HCT116 (cell line): ENCODE measurements at regions not wholly inside any gene's neighbourhood (a gene's known extent, or its start where the extent isn't known, plus 50 kb on each side); places are given as distances from the start of the nearest gene placed in this dataset.

Experiments
- CEBPB ChIP-seq: IDR thresholded peaks from 2 replicates; pipeline ENCODE4 v1.6.1; 2012; ENCODE audit warnings: low read depth
- EGR1 ChIP-seq: IDR thresholded peaks from 2 replicates; pipeline ENCODE4 v1.6.1; 2012; ENCODE audit warnings: low read depth
- EZH2 ChIP-seq: fragments of 200-600 bp; sonication (generic); IDR thresholded peaks from 2 replicates; pipeline ENCODE4 v1.6.1; 2017; ENCODE audit warnings: antibody characterized with exemption, mixed run types
- EZH2phosphoT487 ChIP-seq: fragments of 200-600 bp; IDR thresholded peaks from 2 replicates; pipeline ENCODE4 v1.6.1; 2018; ENCODE audit warnings: antibody characterized with exemption, borderline replicate concordance
- POLR2A ChIP-seq: IDR thresholded peaks from 2 replicates; pipeline ENCODE4 v1.7.0; 2011; ENCODE audit warnings: borderline replicate concordance; ENCODE audit not compliant: insufficient read depth, insufficient read length; ENCODE audit errors: extremely low read depth
- SIN3A ChIP-seq: IDR thresholded peaks from 2 replicates; pipeline ENCODE4 v1.6.1; 2012; ENCODE audit warnings: low read depth
- SRF ChIP-seq: IDR thresholded peaks from 2 replicates; pipeline ENCODE4 v1.6.1; 2012; ENCODE audit warnings: low read depth
- TF ChIP-seq, protein P1 (sequence below), 3 experiments: fragments of 200-600 bp in 1 of 3; sonication (generic) in 1 of 3; IDR thresholded peaks in 2 of 3; conservative IDR thresholded peaks in 1 of 3; 2 replicates each; pipeline ENCODE4 v1.5.1; 2012 to 2017; ENCODE audit warnings: low read depth in 2 of 3, low read length in 2 of 3, antibody characterized with exemption in 1 of 3, borderline replicate concordance in 1 of 3, control low read depth in 1 of 3, mild to moderate bottlenecking in 1 of 3, mixed read lengths in 1 of 3, mixed run types in 1 of 3, moderate library complexity in 1 of 3; ENCODE audit not compliant: insufficient read depth in 1 of 3
- TF ChIP-seq, protein P2 (sequence below): IDR thresholded peaks from 2 replicates; pipeline ENCODE4 v1.6.1; 2012; ENCODE audit warnings: low read depth
- TF ChIP-seq, protein P3 (sequence below): IDR thresholded peaks from 2 replicates; pipeline ENCODE4 v1.6.1; 2011; ENCODE audit warnings: mild to moderate bottlenecking, low read length, moderate library complexity; ENCODE audit not compliant: insufficient replicate concordance; ENCODE audit errors: extremely low read depth

DNA sequence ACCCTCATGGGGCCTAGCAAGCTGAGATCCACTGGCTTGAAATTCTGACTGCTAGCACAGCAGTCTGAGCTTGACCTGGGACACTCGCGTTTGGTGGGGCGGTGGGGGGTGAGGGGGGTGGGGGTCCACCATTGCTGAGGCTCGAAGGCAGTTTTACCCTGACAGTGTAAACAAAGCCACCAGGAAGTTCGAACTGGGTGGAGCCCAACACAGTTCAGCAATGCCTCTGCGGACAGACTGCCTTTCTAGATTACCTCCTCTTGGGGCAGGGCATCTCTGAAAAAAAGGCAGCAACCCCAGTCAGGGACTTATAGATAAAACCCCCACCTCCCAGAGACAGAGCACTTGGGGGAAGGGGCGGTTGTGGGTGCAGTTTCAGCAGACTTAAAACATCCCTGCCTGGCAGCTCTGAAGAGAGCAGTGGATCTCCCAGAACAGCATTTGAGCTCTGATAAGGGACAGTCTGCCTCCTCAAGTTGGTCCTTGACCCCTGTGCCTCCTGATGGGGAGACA lies 149.7 kb upstream of the TANK start:
- TF ChIP-seq SRF (no peak), EGR1 (no peak), EZH2 (no peak), POLR2A (no peak), CEBPB (no peak), EZH2phosphoT487 (no peak), SIN3A (no peak)
- TF ChIP-seq, protein P1, sequence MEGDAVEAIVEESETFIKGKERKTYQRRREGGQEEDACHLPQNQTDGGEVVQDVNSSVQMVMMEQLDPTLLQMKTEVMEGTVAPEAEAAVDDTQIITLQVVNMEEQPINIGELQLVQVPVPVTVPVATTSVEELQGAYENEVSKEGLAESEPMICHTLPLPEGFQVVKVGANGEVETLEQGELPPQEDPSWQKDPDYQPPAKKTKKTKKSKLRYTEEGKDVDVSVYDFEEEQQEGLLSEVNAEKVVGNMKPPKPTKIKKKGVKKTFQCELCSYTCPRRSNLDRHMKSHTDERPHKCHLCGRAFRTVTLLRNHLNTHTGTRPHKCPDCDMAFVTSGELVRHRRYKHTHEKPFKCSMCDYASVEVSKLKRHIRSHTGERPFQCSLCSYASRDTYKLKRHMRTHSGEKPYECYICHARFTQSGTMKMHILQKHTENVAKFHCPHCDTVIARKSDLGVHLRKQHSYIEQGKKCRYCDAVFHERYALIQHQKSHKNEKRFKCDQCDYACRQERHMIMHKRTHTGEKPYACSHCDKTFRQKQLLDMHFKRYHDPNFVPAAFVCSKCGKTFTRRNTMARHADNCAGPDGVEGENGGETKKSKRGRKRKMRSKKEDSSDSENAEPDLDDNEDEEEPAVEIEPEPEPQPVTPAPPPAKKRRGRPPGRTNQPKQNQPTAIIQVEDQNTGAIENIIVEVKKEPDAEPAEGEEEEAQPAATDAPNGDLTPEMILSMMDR (IDR thresholded peaks at IDR 0.05 in 2 of 3, conservative IDR thresholded peaks at IDR 0.05 in 1 of 3; ENCODE audit: borderline replicate concordance in 1 of 3, insufficient read depth in 1 of 3, low read depth in 2 of 3, low read length in 2 of 3): no peak
- TF ChIP-seq, protein P2, sequence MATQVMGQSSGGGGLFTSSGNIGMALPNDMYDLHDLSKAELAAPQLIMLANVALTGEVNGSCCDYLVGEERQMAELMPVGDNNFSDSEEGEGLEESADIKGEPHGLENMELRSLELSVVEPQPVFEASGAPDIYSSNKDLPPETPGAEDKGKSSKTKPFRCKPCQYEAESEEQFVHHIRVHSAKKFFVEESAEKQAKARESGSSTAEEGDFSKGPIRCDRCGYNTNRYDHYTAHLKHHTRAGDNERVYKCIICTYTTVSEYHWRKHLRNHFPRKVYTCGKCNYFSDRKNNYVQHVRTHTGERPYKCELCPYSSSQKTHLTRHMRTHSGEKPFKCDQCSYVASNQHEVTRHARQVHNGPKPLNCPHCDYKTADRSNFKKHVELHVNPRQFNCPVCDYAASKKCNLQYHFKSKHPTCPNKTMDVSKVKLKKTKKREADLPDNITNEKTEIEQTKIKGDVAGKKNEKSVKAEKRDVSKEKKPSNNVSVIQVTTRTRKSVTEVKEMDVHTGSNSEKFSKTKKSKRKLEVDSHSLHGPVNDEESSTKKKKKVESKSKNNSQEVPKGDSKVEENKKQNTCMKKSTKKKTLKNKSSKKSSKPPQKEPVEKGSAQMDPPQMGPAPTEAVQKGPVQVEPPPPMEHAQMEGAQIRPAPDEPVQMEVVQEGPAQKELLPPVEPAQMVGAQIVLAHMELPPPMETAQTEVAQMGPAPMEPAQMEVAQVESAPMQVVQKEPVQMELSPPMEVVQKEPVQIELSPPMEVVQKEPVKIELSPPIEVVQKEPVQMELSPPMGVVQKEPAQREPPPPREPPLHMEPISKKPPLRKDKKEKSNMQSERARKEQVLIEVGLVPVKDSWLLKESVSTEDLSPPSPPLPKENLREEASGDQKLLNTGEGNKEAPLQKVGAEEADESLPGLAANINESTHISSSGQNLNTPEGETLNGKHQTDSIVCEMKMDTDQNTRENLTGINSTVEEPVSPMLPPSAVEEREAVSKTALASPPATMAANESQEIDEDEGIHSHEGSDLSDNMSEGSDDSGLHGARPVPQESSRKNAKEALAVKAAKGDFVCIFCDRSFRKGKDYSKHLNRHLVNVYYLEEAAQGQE: no peak
- TF ChIP-seq, protein P3, sequence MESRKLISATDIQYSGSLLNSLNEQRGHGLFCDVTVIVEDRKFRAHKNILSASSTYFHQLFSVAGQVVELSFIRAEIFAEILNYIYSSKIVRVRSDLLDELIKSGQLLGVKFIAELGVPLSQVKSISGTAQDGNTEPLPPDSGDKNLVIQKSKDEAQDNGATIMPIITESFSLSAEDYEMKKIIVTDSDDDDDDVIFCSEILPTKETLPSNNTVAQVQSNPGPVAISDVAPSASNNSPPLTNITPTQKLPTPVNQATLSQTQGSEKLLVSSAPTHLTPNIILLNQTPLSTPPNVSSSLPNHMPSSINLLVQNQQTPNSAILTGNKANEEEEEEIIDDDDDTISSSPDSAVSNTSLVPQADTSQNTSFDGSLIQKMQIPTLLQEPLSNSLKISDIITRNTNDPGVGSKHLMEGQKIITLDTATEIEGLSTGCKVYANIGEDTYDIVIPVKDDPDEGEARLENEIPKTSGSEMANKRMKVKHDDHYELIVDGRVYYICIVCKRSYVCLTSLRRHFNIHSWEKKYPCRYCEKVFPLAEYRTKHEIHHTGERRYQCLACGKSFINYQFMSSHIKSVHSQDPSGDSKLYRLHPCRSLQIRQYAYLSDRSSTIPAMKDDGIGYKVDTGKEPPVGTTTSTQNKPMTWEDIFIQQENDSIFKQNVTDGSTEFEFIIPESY: no peak
